ENCODE measurements at regions not wholly inside any gene's neighbourhood (a gene's known extent, or its start where the extent isn't known, plus 50 kb on each side); places are given as distances from the start of the nearest gene placed in this dataset.

- no peak overlapping the region for H3K4me3 ChIP-seq (ENCODE audit: low read depth, low read length)
- TF ChIP-seq, protein P1, sequence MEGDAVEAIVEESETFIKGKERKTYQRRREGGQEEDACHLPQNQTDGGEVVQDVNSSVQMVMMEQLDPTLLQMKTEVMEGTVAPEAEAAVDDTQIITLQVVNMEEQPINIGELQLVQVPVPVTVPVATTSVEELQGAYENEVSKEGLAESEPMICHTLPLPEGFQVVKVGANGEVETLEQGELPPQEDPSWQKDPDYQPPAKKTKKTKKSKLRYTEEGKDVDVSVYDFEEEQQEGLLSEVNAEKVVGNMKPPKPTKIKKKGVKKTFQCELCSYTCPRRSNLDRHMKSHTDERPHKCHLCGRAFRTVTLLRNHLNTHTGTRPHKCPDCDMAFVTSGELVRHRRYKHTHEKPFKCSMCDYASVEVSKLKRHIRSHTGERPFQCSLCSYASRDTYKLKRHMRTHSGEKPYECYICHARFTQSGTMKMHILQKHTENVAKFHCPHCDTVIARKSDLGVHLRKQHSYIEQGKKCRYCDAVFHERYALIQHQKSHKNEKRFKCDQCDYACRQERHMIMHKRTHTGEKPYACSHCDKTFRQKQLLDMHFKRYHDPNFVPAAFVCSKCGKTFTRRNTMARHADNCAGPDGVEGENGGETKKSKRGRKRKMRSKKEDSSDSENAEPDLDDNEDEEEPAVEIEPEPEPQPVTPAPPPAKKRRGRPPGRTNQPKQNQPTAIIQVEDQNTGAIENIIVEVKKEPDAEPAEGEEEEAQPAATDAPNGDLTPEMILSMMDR (IDR thresholded peaks at IDR 0.05; ENCODE audit: low read depth, low read length): no peak
- in situ Hi-C loops (cut with HindIII; ENCODE audit: low sequenced_read_pairs): no loop called here
- DNase-seq (ENCODE audit: low read depth, low spot score): peak; percentile 59
These were observed 177.9 kb upstream of the NUDT4 start for GRCh38 chr12:93199831-93200236.

GRCh38 chr12:93200291-93200917 is 177.3 kb upstream of the NUDT4 start:
- in situ Hi-C loops (cut with HindIII; ENCODE audit: low sequenced_read_pairs): no loop called here
- TF ChIP-seq, protein P1 (IDR thresholded peaks at IDR 0.05; ENCODE audit: low read depth, low read length): no peak
- DNase-seq (ENCODE audit: low read depth, low spot score): peak; percentile 46
- H3K4me3 ChIP-seq (ENCODE audit: low read depth, low read length): no peak overlapping the region

GRCh38 chr12:93201990-93202389 is 175.7 kb upstream of the NUDT4 start:
- in situ Hi-C loops (cut with HindIII; ENCODE audit: low sequenced_read_pairs): no loop called here
- no peak overlapping the region for H3K4me3 ChIP-seq (ENCODE audit: low read depth, low read length)
- TF ChIP-seq, protein P1 (IDR thresholded peaks at IDR 0.05; ENCODE audit: low read depth, low read length): no peak
- DNase-seq (ENCODE audit: low read depth, low spot score): no peak

- TF ChIP-seq, protein P1 (IDR thresholded peaks at IDR 0.05; ENCODE audit: low read depth, low read length): no peak
- H3K4me3 ChIP-seq (ENCODE audit: low read depth, low read length): no peak overlapping the region
- DNase-seq (ENCODE audit: low read depth, low spot score): no peak
- in situ Hi-C loops (cut with HindIII; ENCODE audit: low sequenced_read_pairs): no loop called here
These were observed 175.0 kb upstream of the NUDT4 start for GRCh38 chr12:93202688-93203087.

DNA sequence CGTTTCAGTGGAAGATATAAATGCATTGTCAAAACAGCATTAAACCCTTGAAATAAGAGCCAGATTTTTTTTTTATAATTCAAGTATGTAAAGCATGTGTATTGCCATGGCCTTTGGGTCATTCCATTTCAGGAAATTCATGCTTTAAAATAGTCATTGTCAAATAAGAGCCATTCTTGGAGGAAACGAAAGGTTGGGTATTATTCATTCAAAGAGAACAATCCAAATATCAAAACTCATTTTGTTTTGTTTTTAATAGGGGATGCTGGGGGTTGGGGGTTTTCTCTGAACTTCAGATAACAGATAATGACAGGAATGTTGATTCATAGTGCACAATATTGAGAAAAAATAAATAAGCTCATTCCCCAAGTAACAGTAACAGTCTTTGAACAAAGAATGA is 174.4 kb upstream of the NUDT4 start:
- in situ Hi-C loops (cut with HindIII; ENCODE audit: low sequenced_read_pairs): no loop called here
- TF ChIP-seq, protein P1 (IDR thresholded peaks at IDR 0.05; ENCODE audit: low read depth, low read length): no peak
- no peak overlapping the region for H3K4me3 ChIP-seq (ENCODE audit: low read depth, low read length)
- DNase-seq (ENCODE audit: low read depth, low spot score): no peak

GRCh38 chr12:93204896-93205295 is 172.8 kb upstream of the NUDT4 start:
- no peak for DNase-seq (ENCODE audit: low read depth, low spot score)
- H3K4me3 ChIP-seq (ENCODE audit: low read depth, low read length): no peak overlapping the region
- TF ChIP-seq, protein P1 (IDR thresholded peaks at IDR 0.05; ENCODE audit: low read depth, low read length): no peak
- in situ Hi-C loops (cut with HindIII; ENCODE audit: low sequenced_read_pairs): no loop called here
